GM23338 (cell line): ENCODE measurements at regions not wholly inside any gene's neighbourhood (a gene's known extent, or its start where the extent isn't known, plus 50 kb on each side); places are given as distances from the start of the nearest gene placed in this dataset.

Source experiments
- CREB1 ChIP-seq: fragments of 250-450 bp; sonication (Bioruptor Pico); IDR thresholded peaks from 2 replicates; pipeline ENCODE4 v1.5.0; 2020; ENCODE audit warnings: low read depth, mild to moderate bottlenecking, moderate library complexity
- CTCF ChIP-seq, 2 experiments: fragments of 200-600 bp in 1 of 2; sonication (generic) in 1 of 2; conservative IDR thresholded peaks; 2 replicates each; pipeline versions ENCODE4 v1.5.1 to v1.6.1; 2016 to 2017; ENCODE audit warnings: antibody characterized with exemption in 2 of 2, low read depth in 2 of 2, mild to moderate bottlenecking in 2 of 2, moderate library complexity in 1 of 2
- ETS1 ChIP-seq: IDR thresholded peaks from 2 replicates; pipeline ENCODE4 v1.6.1; 2016; ENCODE audit warnings: antibody characterized with exemption
- EZH2 ChIP-seq: fragments of 200-600 bp; sonication (generic); IDR thresholded peaks from one replicate; pipeline ENCODE4 v1.8.0; 2017; ENCODE audit warnings: antibody characterized with exemption, mild to moderate bottlenecking, low read depth; ENCODE audit not compliant: unreplicated experiment
- EZH2phosphoT487 ChIP-seq: fragments of 200-600 bp; sonication (generic); IDR thresholded peaks from one replicate; pipeline ENCODE4 v1.8.1; 2018; ENCODE audit warnings: antibody characterized with exemption; ENCODE audit not compliant: unreplicated experiment
- JUNB ChIP-seq: IDR thresholded peaks from one replicate; pipeline ENCODE4 v1.6.1; 2016; ENCODE audit warnings: antibody characterized with exemption; ENCODE audit not compliant: unreplicated experiment
- NANOG ChIP-seq: IDR thresholded peaks from 2 replicates; pipeline ENCODE4 v1.6.1; 2016; ENCODE audit warnings: antibody characterized with exemption, borderline replicate concordance
- POLR2AphosphoS5 ChIP-seq: IDR thresholded peaks from 2 replicates; pipeline ENCODE4 v1.6.1; 2016; ENCODE audit warnings: antibody characterized with exemption, low read depth
- REST ChIP-seq: IDR thresholded peaks from one replicate; pipeline ENCODE4 v1.6.1; 2018; ENCODE audit warnings: antibody characterized with exemption; ENCODE audit not compliant: unreplicated experiment
- STAT1 ChIP-seq: IDR thresholded peaks from one replicate; pipeline ENCODE4 v1.6.1; 2016; ENCODE audit warnings: antibody characterized with exemption; ENCODE audit not compliant: unreplicated experiment
- ZNF114 ChIP-seq: fragments of 250-450 bp; sonication (Bioruptor Pico); IDR thresholded peaks from 2 replicates; pipeline ENCODE4 v1.5.0; 2020; ENCODE audit warnings: mild to moderate bottlenecking, moderate library complexity
- ZNF331 ChIP-seq: fragments of 250-450 bp; sonication (Bioruptor Pico); IDR thresholded peaks from 2 replicates; pipeline ENCODE4 v1.5.0; 2020; ENCODE audit warnings: low read depth, mild to moderate bottlenecking, moderate library complexity
- ZNF462 ChIP-seq: fragments of 250-450 bp; sonication (Bioruptor Pico); IDR thresholded peaks from 2 replicates; pipeline ENCODE4 v1.5.0; 2020; ENCODE audit warnings: mild to moderate bottlenecking, moderate library complexity

GRCh38 chr3:182424006-182424405 lies 369.3 kb upstream of the ATP11B start:
- TF ChIP-seq EZH2phosphoT487 (no peak), CTCF (conservative IDR thresholded peaks at IDR 0.05; ENCODE audit: low read depth in 2 of 2) (no peak), CREB1 (CRISPR knock-in tag) (no peak), NANOG (no peak), JUNB (no peak), EZH2 (no peak), POLR2AphosphoS5 (no peak), REST (no peak), STAT1 (no peak), ZNF331 (no peak), ZNF114 (CRISPR knock-in tag) (no peak), ZNF462 (no peak), ETS1 (no peak)
